ENCODE measurements at regions not wholly inside any gene's neighbourhood (a gene's known extent, or its start where the extent isn't known, plus 50 kb on each side); places are given as distances from the start of the nearest gene placed in this dataset.

- TF ChIP-seq SUZ12 (IDR thresholded peaks at IDR 0.05) (no peak), ELF4 (IDR thresholded peaks at IDR 0.05) (no peak), NFRKB (IDR thresholded peaks at IDR 0.05) (no peak), HDGF (IDR thresholded peaks at IDR 0.05; ENCODE audit: borderline replicate concordance) (no peak), BHLHE40 (IDR thresholded peaks at IDR 0.05; ENCODE audit: borderline replicate concordance) (no peak), SP1 (IDR thresholded peaks at IDR 0.05) (no peak), CTBP1 (IDR thresholded peaks at IDR 0.05; ENCODE audit: borderline replicate concordance) (no peak), TARDBP (IDR thresholded peaks at IDR 0.05) (no peak), FOXK2 (IDR thresholded peaks at IDR 0.05) (no peak), FOXM1 (IDR thresholded peaks at IDR 0.05; ENCODE audit: borderline replicate concordance) (no peak), LEF1 (IDR thresholded peaks at IDR 0.05; ENCODE audit: borderline replicate concordance) (no peak)
- TF ChIP-seq, protein P1, sequence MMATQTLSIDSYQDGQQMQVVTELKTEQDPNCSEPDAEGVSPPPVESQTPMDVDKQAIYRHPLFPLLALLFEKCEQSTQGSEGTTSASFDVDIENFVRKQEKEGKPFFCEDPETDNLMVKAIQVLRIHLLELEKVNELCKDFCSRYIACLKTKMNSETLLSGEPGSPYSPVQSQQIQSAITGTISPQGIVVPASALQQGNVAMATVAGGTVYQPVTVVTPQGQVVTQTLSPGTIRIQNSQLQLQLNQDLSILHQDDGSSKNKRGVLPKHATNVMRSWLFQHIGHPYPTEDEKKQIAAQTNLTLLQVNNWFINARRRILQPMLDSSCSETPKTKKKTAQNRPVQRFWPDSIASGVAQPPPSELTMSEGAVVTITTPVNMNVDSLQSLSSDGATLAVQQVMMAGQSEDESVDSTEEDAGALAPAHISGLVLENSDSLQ (IDR thresholded peaks at IDR 0.05): no peak
Measured at GRCh38 chr4:28269426-28269825, 1408.8 kb downstream of the STIM2 start.

Data from HEK293T (cell line).